Esophagus squamous epithelium (tissue), 4 donors: ENCODE measurements at regions not wholly inside any gene's neighbourhood (a gene's known extent, or its start where the extent isn't known, plus 50 kb on each side); places are given as distances from the start of the nearest gene placed in this dataset.

Source experiments
- POLR2A ChIP-seq, 4 donors: fragments of 450-650 bp; IDR thresholded peaks; one replicate each; pipeline ENCODE4 v1.6.1; 2017; ENCODE audit warnings: antibody characterized with exemption in 4 of 4, mild to moderate bottlenecking in 4 of 4, moderate library complexity in 3 of 4
- TF ChIP-seq, protein P1 (sequence below), 6 experiments: fragments of 450-650 bp in 4 of 6; fragments of 200-600 bp in 2 of 6; sonication (generic) in 2 of 6; IDR thresholded peaks; one replicate each; pipeline ENCODE4 v1.5.1; 2016 to 2019; ENCODE audit warnings: antibody characterized with exemption in 6 of 6, mild to moderate bottlenecking in 4 of 6, moderate library complexity in 4 of 6

DNA sequence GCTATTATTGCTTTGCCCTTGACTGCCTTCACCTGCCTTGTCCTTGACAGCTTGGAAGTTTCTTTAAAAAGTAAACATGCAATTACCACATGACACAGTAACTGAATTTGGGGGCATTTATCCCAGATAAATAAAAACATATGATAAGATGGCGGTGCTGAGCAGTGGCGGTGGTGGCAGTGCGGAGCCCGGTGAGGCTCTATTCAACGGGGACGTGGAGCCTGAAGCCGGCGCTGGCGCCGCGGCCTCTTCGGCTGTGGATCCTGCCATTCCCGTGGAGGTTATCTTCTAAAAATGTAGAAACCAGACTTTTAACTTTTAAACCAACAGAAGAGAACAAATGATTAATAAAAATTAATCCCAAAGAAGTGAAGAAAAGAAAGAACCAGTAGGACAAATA lies 59.7 kb upstream of the ZDHHC15 start:
- TF ChIP-seq, protein P1, sequence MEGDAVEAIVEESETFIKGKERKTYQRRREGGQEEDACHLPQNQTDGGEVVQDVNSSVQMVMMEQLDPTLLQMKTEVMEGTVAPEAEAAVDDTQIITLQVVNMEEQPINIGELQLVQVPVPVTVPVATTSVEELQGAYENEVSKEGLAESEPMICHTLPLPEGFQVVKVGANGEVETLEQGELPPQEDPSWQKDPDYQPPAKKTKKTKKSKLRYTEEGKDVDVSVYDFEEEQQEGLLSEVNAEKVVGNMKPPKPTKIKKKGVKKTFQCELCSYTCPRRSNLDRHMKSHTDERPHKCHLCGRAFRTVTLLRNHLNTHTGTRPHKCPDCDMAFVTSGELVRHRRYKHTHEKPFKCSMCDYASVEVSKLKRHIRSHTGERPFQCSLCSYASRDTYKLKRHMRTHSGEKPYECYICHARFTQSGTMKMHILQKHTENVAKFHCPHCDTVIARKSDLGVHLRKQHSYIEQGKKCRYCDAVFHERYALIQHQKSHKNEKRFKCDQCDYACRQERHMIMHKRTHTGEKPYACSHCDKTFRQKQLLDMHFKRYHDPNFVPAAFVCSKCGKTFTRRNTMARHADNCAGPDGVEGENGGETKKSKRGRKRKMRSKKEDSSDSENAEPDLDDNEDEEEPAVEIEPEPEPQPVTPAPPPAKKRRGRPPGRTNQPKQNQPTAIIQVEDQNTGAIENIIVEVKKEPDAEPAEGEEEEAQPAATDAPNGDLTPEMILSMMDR (IDR thresholded peaks at IDR 0.05) = no peak
- TF ChIP-seq POLR2A (IDR thresholded peaks at IDR 0.05) = no peak
